ENCODE measurements at regions not wholly inside any gene's neighbourhood (a gene's known extent, or its start where the extent isn't known, plus 50 kb on each side); places are given as distances from the start of the nearest gene placed in this dataset.
A peak's percentile ranks its signal among the peaks of the same experiment; 100 is the strongest.

DNA sequence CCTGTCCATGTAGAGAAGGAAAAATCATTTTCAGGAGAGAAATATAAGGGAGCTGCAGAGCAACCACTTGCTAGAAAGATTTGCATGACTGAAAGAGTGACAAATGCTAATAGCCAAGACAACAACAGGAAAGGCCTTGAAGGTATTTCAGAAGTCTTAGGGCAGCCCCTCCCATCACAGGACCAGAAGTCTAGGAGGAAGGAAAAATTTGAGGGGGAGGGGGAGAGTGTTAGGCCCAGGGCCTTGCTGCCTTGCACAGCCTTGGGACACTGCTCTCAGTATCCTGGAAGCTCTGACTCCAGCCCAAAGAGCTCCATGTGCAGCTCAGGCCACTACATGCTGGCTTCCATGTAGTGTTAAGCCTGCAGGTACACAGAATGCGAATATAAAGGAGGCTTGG is 266.9 kb downstream of the GLI2 start:
- H3K27ac ChIP-seq = no peak overlapping the region
- TF ChIP-seq, protein P1, sequence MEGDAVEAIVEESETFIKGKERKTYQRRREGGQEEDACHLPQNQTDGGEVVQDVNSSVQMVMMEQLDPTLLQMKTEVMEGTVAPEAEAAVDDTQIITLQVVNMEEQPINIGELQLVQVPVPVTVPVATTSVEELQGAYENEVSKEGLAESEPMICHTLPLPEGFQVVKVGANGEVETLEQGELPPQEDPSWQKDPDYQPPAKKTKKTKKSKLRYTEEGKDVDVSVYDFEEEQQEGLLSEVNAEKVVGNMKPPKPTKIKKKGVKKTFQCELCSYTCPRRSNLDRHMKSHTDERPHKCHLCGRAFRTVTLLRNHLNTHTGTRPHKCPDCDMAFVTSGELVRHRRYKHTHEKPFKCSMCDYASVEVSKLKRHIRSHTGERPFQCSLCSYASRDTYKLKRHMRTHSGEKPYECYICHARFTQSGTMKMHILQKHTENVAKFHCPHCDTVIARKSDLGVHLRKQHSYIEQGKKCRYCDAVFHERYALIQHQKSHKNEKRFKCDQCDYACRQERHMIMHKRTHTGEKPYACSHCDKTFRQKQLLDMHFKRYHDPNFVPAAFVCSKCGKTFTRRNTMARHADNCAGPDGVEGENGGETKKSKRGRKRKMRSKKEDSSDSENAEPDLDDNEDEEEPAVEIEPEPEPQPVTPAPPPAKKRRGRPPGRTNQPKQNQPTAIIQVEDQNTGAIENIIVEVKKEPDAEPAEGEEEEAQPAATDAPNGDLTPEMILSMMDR (IDR thresholded peaks at IDR 0.05) = no peak
- TF ChIP-seq POLR2AphosphoS5 (IDR thresholded peaks at IDR 0.05) (no peak), POLR2A (IDR thresholded peaks at IDR 0.05) (no peak)
- DNase-seq (no peak), ATAC-seq (ENCODE audit: low FRiP score in 2 of 2) (no peak)
- H3K27me3 ChIP-seq = no peaks in the 10 kb centered on the region
- 0% methylated on average over 1 of the region's 1 CpG for WGBS, 2 donors
- H3K36me3 ChIP-seq = no peaks in the 10 kb centered on the region
- H3K4me3 ChIP-seq = no peak overlapping the region
- H3K9me3 ChIP-seq = no peaks in the 10 kb centered on the region
- H3K4me1 ChIP-seq = no peaks in the 10 kb centered on the region

DNA sequence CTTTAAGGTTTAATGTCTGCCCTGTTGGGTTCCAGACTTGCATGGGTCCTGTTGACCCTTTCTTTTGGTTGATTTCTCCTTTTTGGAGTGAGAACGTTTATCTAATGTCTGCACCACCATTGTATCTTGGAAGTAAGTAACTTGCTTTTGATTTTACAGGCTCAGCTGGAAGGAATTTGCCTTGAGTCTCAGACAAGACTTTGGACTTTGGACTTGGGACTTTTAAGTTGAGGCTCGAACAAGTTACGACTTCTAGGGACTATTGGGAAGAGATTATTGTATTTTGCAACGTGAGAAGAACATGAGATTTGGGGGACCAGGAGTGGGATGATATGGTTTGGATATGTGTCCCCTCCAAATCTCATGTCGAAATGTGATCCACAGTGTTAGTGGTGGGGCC is 267.7 kb downstream of the GLI2 start:
- no peak for DNase-seq
- Histone ChIP-seq H3K4me1 (no peaks in the 10 kb centered on the region), H3K27me3 (no peaks in the 10 kb centered on the region), H3K36me3 (no peaks in the 10 kb centered on the region), H3K27ac (no peak overlapping the region), H3K4me3 (no peak overlapping the region), H3K9me3 (no peaks in the 10 kb centered on the region)
- TF ChIP-seq POLR2A (IDR thresholded peaks at IDR 0.05) = no peak
- TF ChIP-seq, protein P1 (IDR thresholded peaks at IDR 0.05) = no peak
- no peak for TF ChIP-seq EP300 (IDR thresholded peaks at IDR 0.05)
- no peak for TF ChIP-seq POLR2AphosphoS5 (IDR thresholded peaks at IDR 0.05)
- WGBS, 2 donors = 78 to 86% methylated on average over 5 of the region's 5 CpGs
- no peak for ATAC-seq (ENCODE audit: low FRiP score in 2 of 2)

DNA sequence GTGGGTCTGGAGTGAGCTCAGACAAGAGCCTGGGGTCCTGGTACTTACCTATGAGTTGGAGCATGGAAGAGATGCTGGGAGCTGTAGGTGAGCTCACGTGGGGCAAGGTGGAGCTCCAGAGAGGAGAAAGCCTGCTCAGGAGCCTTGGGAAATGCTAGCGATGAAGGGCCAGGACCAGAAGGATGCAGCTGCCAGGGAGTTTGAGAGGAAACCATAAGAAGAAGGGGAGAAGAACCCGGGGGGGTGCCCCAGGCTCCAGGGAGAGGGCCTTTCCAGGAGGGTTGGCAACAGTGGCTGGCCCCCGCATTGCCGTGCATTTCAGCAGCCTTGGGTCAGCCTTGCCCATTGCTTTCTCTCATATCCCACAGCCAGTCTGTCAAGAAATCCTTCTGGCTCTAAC is 268.7 kb downstream of the GLI2 start:
- H3K36me3 ChIP-seq = no peaks in the 10 kb centered on the region
- no peaks in the 10 kb centered on the region for H3K9me3 ChIP-seq
- ATAC-seq (ENCODE audit: low FRiP score in 2 of 2) (no peak), DNase-seq (no peak)
- no peak for TF ChIP-seq POLR2AphosphoS5 (IDR thresholded peaks at IDR 0.05)
- TF ChIP-seq POLR2A (IDR thresholded peaks at IDR 0.05) = no peak
- no peak for TF ChIP-seq EP300 (IDR thresholded peaks at IDR 0.05)
- TF ChIP-seq, protein P1 (IDR thresholded peaks at IDR 0.05) = no peak
- H3K4me1 ChIP-seq = no peaks in the 10 kb centered on the region
- no peaks in the 10 kb centered on the region for H3K27me3 ChIP-seq
- no peak overlapping the region for H3K4me3 ChIP-seq
- H3K27ac ChIP-seq = no peak overlapping the region
- 71 to 80% methylated on average over 5 of the region's 5 CpGs for WGBS, 2 donors

DNA sequence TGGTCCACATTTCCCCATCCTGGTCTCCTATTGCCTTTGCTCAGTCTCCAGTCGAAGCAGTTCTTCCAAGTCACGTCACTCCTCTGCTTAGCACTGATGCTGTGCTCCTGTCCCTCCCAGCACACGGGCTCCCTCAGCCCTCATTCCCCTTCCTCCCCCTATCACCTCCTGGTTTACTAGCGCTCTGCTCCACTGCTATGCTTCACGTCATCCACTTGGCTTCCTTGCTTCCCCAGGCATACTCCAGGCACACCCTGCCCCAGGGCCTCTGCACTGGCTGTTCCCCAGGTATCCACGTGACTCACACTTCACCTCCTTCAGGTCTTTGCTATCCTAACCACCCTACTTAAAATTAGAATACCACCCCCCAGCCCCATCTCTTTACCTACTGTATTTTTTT is 269.3 kb downstream of the GLI2 start:
- Histone ChIP-seq H3K27ac (no peak overlapping the region), H3K4me3 (no peak overlapping the region), H3K4me1 (no peaks in the 10 kb centered on the region), H3K27me3 (no peaks in the 10 kb centered on the region), H3K36me3 (no peaks in the 10 kb centered on the region), H3K9me3 (no peaks in the 10 kb centered on the region)
- DNase-seq (no peak), ATAC-seq (ENCODE audit: low FRiP score in 2 of 2) (peak in 1 of 2 donors; percentile 37)
- WGBS, 2 donors = 68 to 70% methylated on average over 6 of the region's 6 CpGs
- TF ChIP-seq EP300 (IDR thresholded peaks at IDR 0.05) (no peak), POLR2A (IDR thresholded peaks at IDR 0.05) (no peak), POLR2AphosphoS5 (IDR thresholded peaks at IDR 0.05) (no peak)
- TF ChIP-seq, protein P1 (IDR thresholded peaks at IDR 0.05) = no peak

DNA sequence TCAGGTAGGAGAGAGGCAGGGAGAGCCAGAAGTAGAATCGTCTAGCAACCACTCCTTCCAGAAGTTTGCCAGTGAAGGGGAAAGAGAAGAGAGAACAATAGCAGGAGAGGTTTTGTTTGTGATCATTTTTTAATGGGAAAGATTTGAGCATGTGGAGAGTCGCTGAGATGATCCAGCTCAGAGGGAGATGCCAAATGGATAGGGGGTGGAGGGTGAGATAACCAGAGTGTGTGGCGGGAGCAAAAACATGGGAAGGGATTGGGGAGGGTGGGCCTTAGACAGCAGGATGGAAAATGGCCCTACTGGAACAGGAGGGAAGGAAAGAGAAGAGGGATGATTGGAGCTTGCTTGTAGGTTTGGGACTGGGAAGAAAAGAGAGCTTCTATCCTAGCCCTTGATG is 269.8 kb downstream of the GLI2 start:
- H3K27me3 ChIP-seq = no peaks in the 10 kb centered on the region
- DNase-seq = no peak
- no peaks in the 10 kb centered on the region for H3K9me3 ChIP-seq
- H3K27ac ChIP-seq = no peak overlapping the region
- 49 to 59% methylated on average over 3 of the region's 3 CpGs for WGBS, 2 donors
- no peak for ATAC-seq (ENCODE audit: low FRiP score in 2 of 2)
- H3K4me1 ChIP-seq = no peaks in the 10 kb centered on the region
- TF ChIP-seq POLR2AphosphoS5 (IDR thresholded peaks at IDR 0.05) = no peak
- no peak for TF ChIP-seq POLR2A (IDR thresholded peaks at IDR 0.05)
- no peak for TF ChIP-seq EP300 (IDR thresholded peaks at IDR 0.05)
- TF ChIP-seq, protein P1 (IDR thresholded peaks at IDR 0.05) = no peak
- no peaks in the 10 kb centered on the region for H3K36me3 ChIP-seq
- H3K4me3 ChIP-seq = no peak overlapping the region

Data from upper lobe of left lung (tissue), 6 donors.